GM20000 (cell line): ENCODE measurements at regions not wholly inside any gene's neighbourhood (a gene's known extent, or its start where the extent isn't known, plus 50 kb on each side); places are given as distances from the start of the nearest gene placed in this dataset.
"Not testable (repeated sequence)": the region's sequence is repeated elsewhere in the genome, so short reads cannot be mapped to it uniquely, and the experiment has no call there.

Source experiments
- DNase-seq: peaks from one replicate; pipeline ENCODE4 v3.0.0; 2012; ENCODE audit warnings: low spot score
- CTCF ChIP-seq: IDR thresholded peaks from 2 replicates; pipeline ENCODE4 v1.5.1; 2012; ENCODE audit warnings: mild to moderate bottlenecking, control low read depth; ENCODE audit errors: extremely low read depth, missing control alignments

- DNase-seq: no peak
- no peak for TF ChIP-seq CTCF
Measured at GRCh38 chr2:210919128-210919527, 362.7 kb downstream of the CPS1 start.

- no peak for DNase-seq
- TF ChIP-seq CTCF: no peak
Measured at GRCh38 chr2:210922419-210922818, 366.0 kb downstream of the CPS1 start.

GRCh38 chr2:210928714-210929113 is 372.3 kb downstream of the CPS1 start:
- TF ChIP-seq CTCF: no peak
- no peak for DNase-seq

- DNase-seq: no peak
- no peak for TF ChIP-seq CTCF
Measured at GRCh38 chr2:210938228-210938627, 381.8 kb downstream of the CPS1 start.

- no peak for DNase-seq
- no peak for TF ChIP-seq CTCF
Measured at GRCh38 chr2:210946395-210946794, 390.0 kb downstream of the CPS1 start.

GRCh38 chr2:210950434-210951060 is 394.1 kb downstream of the CPS1 start:
- DNase-seq: not testable (repeated sequence)

- no peak for DNase-seq
- no peak for TF ChIP-seq CTCF
Measured at GRCh38 chr2:210954386-210954907, 398.0 kb downstream of the CPS1 start.

GRCh38 chr2:210955591-210955990 is 399.2 kb downstream of the CPS1 start:
- no peak for DNase-seq
- no peak for TF ChIP-seq CTCF
